ENCODE measurements at regions not wholly inside any gene's neighbourhood (a gene's known extent, or its start where the extent isn't known, plus 50 kb on each side); places are given as distances from the start of the nearest gene placed in this dataset.
"Not testable (repeated sequence)": the region's sequence is repeated elsewhere in the genome, so short reads cannot be mapped to it uniquely, and the experiment has no call there.

- Mint-ChIP-seq H3K4me3 (ENCODE audit: unreplicated experiment) (no peak overlapping the region), H3K4me1 (ENCODE audit: unreplicated experiment) (peaks cover 5% of the 10 kb centered on the region), H3K27ac (ENCODE audit: unreplicated experiment) (no peak overlapping the region), H3K27me3 (ENCODE audit: unreplicated experiment) (peaks cover 2% of the 10 kb centered on the region), H3K36me3 (ENCODE audit: low read depth, unreplicated experiment) (no peaks in the 10 kb centered on the region), H3K9me3 (ENCODE audit: unreplicated experiment) (no peaks in the 10 kb centered on the region)
- TF ChIP-seq CTCF (IDR thresholded peaks at IDR 0.05; ENCODE audit: unreplicated experiment): no peak
- no peak for DNase-seq (ENCODE audit: low spot score)
Observed at GRCh38 chr3:147244397-147244796, 161.9 kb downstream of the ZIC4 start.

GRCh38 chr3:147240581-147240980 is 165.8 kb downstream of the ZIC4 start:
- Mint-ChIP-seq H3K36me3 (ENCODE audit: low read depth, unreplicated experiment) (no peaks in the 10 kb centered on the region), H3K4me1 (ENCODE audit: unreplicated experiment) (no peaks in the 10 kb centered on the region), H3K4me3 (ENCODE audit: unreplicated experiment) (no peak overlapping the region), H3K27me3 (ENCODE audit: unreplicated experiment) (peaks cover 2% of the 10 kb centered on the region), H3K9me3 (ENCODE audit: unreplicated experiment) (no peaks in the 10 kb centered on the region), H3K27ac (ENCODE audit: unreplicated experiment) (no peak overlapping the region)
- DNase-seq (ENCODE audit: low spot score): no peak
- no peak for TF ChIP-seq CTCF (IDR thresholded peaks at IDR 0.05; ENCODE audit: unreplicated experiment)

GRCh38 chr3:147237991-147238390 is 168.4 kb downstream of the ZIC4 start:
- DNase-seq (ENCODE audit: low spot score): no peak
- Mint-ChIP-seq H3K4me3 (ENCODE audit: unreplicated experiment) (no peak overlapping the region), H3K27ac (ENCODE audit: unreplicated experiment) (no peak overlapping the region), H3K36me3 (ENCODE audit: low read depth, unreplicated experiment) (no peaks in the 10 kb centered on the region), H3K27me3 (ENCODE audit: unreplicated experiment) (no peaks in the 10 kb centered on the region), H3K9me3 (ENCODE audit: unreplicated experiment) (no peaks in the 10 kb centered on the region), H3K4me1 (ENCODE audit: unreplicated experiment) (no peaks in the 10 kb centered on the region)
- no peak for TF ChIP-seq CTCF (IDR thresholded peaks at IDR 0.05; ENCODE audit: unreplicated experiment)

GRCh38 chr3:147231980-147232379 is 174.4 kb downstream of the ZIC4 start:
- not testable (repeated sequence) for H3K9me3 Mint-ChIP-seq (ENCODE audit: unreplicated experiment); H3K27me3 Mint-ChIP-seq (ENCODE audit: unreplicated experiment); H3K27ac Mint-ChIP-seq (ENCODE audit: unreplicated experiment)

GRCh38 chr3:147231111-147231510 is 175.2 kb downstream of the ZIC4 start:
- Mint-ChIP-seq H3K27me3 (ENCODE audit: unreplicated experiment) (no peaks in the 10 kb centered on the region), H3K9me3 (ENCODE audit: unreplicated experiment) (no peaks in the 10 kb centered on the region), H3K4me1 (ENCODE audit: unreplicated experiment) (no peaks in the 10 kb centered on the region), H3K27ac (ENCODE audit: unreplicated experiment) (no peak overlapping the region), H3K36me3 (ENCODE audit: low read depth, unreplicated experiment) (no peaks in the 10 kb centered on the region), H3K4me3 (ENCODE audit: unreplicated experiment) (no peak overlapping the region)
- no peak for TF ChIP-seq CTCF (IDR thresholded peaks at IDR 0.05; ENCODE audit: unreplicated experiment)
- no peak for DNase-seq (ENCODE audit: low spot score)

More at GRCh38 chr3:147231980-147232379, 174.4 kb downstream of the ZIC4 start:
- not testable (repeated sequence) for H3K4me3 Mint-ChIP-seq (ENCODE audit: unreplicated experiment); H3K4me1 Mint-ChIP-seq (ENCODE audit: unreplicated experiment); DNase-seq (ENCODE audit: low spot score); H3K36me3 Mint-ChIP-seq (ENCODE audit: low read depth, unreplicated experiment)

GRCh38 chr3:147222291-147222690 is 184.1 kb downstream of the ZIC4 start:
- no peak overlapping the region for H3K27ac Mint-ChIP-seq (ENCODE audit: unreplicated experiment)
- DNase-seq (ENCODE audit: low spot score): no peak
- H3K9me3 Mint-ChIP-seq (ENCODE audit: unreplicated experiment): no peaks in the 10 kb centered on the region
- no peak for TF ChIP-seq CTCF (IDR thresholded peaks at IDR 0.05; ENCODE audit: unreplicated experiment)
- H3K4me1 Mint-ChIP-seq (ENCODE audit: unreplicated experiment): no peaks in the 10 kb centered on the region
- no peaks in the 10 kb centered on the region for H3K27me3 Mint-ChIP-seq (ENCODE audit: unreplicated experiment)
- H3K36me3 Mint-ChIP-seq (ENCODE audit: low read depth, unreplicated experiment): no peaks in the 10 kb centered on the region
- no peak overlapping the region for H3K4me3 Mint-ChIP-seq (ENCODE audit: unreplicated experiment)
